ENCODE measurements at regions not wholly inside any gene's neighbourhood (a gene's known extent, or its start where the extent isn't known, plus 50 kb on each side); places are given as distances from the start of the nearest gene placed in this dataset.

DNA sequence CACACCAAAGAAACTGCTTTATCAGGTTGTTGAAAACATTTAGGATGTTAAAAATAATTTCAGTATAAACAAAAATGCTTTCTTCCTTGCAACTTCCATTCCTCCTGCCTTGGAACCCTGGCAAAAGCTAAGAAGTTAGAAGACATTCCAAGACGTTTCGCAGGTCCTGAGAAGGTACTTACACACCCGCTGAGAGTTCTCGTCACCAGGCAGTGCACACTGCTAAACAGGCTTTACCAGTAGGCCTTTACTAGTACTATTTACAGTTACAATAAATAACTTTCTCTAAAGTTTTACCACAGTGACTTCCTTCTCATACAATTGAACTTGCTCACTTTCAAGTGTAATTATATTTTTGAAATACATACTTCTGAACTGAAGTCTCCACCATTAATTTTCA, 81.4 kb upstream of the RPS6KA2 start:
- H3K4me1 ChIP-seq = peaks cover 0 to 13% (median 3%) of the 10 kb centered on the region in 6 donors
- H3K9me3 ChIP-seq = peaks cover 0 to 22% (median 10%) of the 10 kb centered on the region in 8 donors
- no peaks in the 10 kb centered on the region for H3K36me3 ChIP-seq
- WGBS, 5 donors = 90 to 97% (median 95%) methylated on average over 4 of the region's 4 CpGs
- no peaks in the 10 kb centered on the region for H3K27me3 ChIP-seq (replicated peaks in 1 of 7)
- intact Hi-C loops (cut with DNase I; ENCODE audit: low total_unique reads) = no loop called here
- H3K27ac ChIP-seq = no peak overlapping the region
- no peak overlapping the region for H3K4me3 ChIP-seq
- TF ChIP-seq, protein P1, sequence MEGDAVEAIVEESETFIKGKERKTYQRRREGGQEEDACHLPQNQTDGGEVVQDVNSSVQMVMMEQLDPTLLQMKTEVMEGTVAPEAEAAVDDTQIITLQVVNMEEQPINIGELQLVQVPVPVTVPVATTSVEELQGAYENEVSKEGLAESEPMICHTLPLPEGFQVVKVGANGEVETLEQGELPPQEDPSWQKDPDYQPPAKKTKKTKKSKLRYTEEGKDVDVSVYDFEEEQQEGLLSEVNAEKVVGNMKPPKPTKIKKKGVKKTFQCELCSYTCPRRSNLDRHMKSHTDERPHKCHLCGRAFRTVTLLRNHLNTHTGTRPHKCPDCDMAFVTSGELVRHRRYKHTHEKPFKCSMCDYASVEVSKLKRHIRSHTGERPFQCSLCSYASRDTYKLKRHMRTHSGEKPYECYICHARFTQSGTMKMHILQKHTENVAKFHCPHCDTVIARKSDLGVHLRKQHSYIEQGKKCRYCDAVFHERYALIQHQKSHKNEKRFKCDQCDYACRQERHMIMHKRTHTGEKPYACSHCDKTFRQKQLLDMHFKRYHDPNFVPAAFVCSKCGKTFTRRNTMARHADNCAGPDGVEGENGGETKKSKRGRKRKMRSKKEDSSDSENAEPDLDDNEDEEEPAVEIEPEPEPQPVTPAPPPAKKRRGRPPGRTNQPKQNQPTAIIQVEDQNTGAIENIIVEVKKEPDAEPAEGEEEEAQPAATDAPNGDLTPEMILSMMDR (IDR thresholded peaks at IDR 0.05 in 8 of 11, conservative IDR thresholded peaks at IDR 0.05 in 3 of 11) = no peak
- TF ChIP-seq POLR2AphosphoS5 (IDR thresholded peaks at IDR 0.05) (no peak), POLR2A (IDR thresholded peaks at IDR 0.05) (no peak)
- DNase-seq = no peak

DNA sequence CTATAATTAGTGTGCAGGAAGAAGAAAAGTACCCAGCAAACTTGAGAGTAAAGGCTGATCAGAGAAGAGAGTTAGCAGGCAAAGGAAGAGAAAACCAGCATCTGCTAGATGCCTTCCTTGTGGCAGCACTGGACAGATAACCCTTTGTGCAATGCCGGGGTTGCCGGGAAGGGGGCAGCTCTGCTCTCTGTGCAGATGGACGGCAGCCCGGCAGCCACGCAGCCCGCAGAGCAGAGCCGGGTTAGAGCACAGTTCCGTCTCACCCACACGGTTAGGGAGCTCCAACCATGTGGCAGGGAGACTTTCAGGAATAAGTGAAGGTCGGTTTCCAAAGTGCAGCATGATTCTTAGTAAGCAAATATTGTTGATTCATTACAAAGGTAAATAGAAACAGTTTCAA, 80.0 kb upstream of the RPS6KA2 start:
- TF ChIP-seq POLR2A (IDR thresholded peaks at IDR 0.05) = no peak
- TF ChIP-seq, protein P1 (IDR thresholded peaks at IDR 0.05 in 8 of 11, conservative IDR thresholded peaks at IDR 0.05 in 3 of 11) = peak in 8 of 11 experiments; percentile 30 to 60 (median 46)
- TF ChIP-seq POLR2AphosphoS5 (IDR thresholded peaks at IDR 0.05) = peak in 2 of 3 donors; percentile 36
- H3K4me3 ChIP-seq = no peak overlapping the region
- 12 to 27% (median 18%) methylated on average over 10 of the region's 10 CpGs for WGBS, 5 donors
- intact Hi-C loops (cut with DNase I; ENCODE audit: low total_unique reads) = no loop called here
- peaks cover 0 to 7% (median 3%) of the 10 kb centered on the region in 6 donors for H3K4me1 ChIP-seq
- H3K9me3 ChIP-seq = peaks cover 0 to 16% (median 6%) of the 10 kb centered on the region in 8 donors
- no peaks in the 10 kb centered on the region for H3K36me3 ChIP-seq
- no peaks in the 10 kb centered on the region for H3K27me3 ChIP-seq (replicated peaks in 1 of 7)
- peak; percentile 82 for DNase-seq
- no peak overlapping the region for H3K27ac ChIP-seq

DNA sequence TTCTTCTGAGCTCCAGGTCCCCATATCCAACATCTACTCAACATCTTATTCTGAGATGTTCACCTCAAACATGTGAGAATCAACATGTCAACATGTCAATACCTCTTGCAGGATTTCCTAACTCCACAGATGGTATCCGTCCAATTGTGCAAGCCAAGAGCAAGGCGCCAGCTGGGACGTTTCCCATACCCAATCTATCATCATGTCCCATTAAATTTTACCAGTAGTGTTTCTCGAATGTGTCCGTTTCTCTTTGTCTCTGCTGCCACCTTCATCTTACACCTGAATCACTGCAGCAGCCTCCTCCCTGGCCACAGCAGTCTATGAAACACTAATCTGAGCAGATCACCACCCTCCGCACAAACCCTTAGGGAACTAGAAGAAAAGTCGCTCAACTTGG, 78.0 kb upstream of the RPS6KA2 start:
- no peaks in the 10 kb centered on the region for H3K27me3 ChIP-seq (replicated peaks in 1 of 7)
- no peak overlapping the region for H3K4me3 ChIP-seq
- H3K4me1 ChIP-seq = peaks cover 0 to 7% (median 3%) of the 10 kb centered on the region in 6 donors
- TF ChIP-seq POLR2A (IDR thresholded peaks at IDR 0.05) = no peak
- no peak for TF ChIP-seq POLR2AphosphoS5 (IDR thresholded peaks at IDR 0.05)
- TF ChIP-seq, protein P1 (IDR thresholded peaks at IDR 0.05 in 8 of 11, conservative IDR thresholded peaks at IDR 0.05 in 3 of 11) = no peak
- H3K9me3 ChIP-seq = no peaks in the 10 kb centered on the region
- no peak overlapping the region for H3K27ac ChIP-seq
- H3K36me3 ChIP-seq = no peaks in the 10 kb centered on the region
- 69 to 89% (median 77%) methylated on average over 7 of the region's 7 CpGs for WGBS, 5 donors
- intact Hi-C loops (cut with DNase I; ENCODE audit: low total_unique reads) = no loop called here
- no peak for DNase-seq

DNA sequence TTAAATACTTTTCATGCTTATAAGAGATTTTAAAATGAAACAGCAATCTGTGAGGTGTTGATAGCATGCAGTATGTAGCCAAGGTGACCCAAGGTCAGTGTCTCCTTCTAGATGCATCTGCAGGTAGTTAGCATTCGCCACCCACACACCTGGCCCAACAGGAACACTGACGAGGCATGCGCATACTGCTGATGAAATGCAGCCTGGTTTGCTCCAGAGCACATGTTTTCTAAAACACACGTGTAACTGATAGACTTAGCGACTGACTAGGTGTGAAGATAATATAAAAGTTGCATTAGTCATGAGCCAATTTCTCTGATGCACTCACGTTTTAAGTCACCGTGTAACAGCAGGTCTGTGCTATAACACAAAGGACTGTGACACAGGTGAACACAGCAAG, 77.1 kb upstream of the RPS6KA2 start:
- WGBS, 5 donors = 83 to 93% (median 89%) methylated on average over 7 of the region's 7 CpGs
- no peak overlapping the region for H3K27ac ChIP-seq
- peaks cover 0 to 7% (median 3%) of the 10 kb centered on the region in 6 donors for H3K4me1 ChIP-seq
- no peak for TF ChIP-seq POLR2A (IDR thresholded peaks at IDR 0.05)
- no peak for TF ChIP-seq POLR2AphosphoS5 (IDR thresholded peaks at IDR 0.05)
- TF ChIP-seq, protein P1 (IDR thresholded peaks at IDR 0.05 in 8 of 11, conservative IDR thresholded peaks at IDR 0.05 in 3 of 11) = no peak
- no peaks in the 10 kb centered on the region for H3K9me3 ChIP-seq
- H3K36me3 ChIP-seq = no peaks in the 10 kb centered on the region
- no peak overlapping the region for H3K4me3 ChIP-seq
- intact Hi-C loops (cut with DNase I; ENCODE audit: low total_unique reads) = no loop called here
- no peaks in the 10 kb centered on the region for H3K27me3 ChIP-seq (replicated peaks in 1 of 7)
- no peak for DNase-seq

Data from spleen (tissue), 11 donors.